Motor neuron (in vitro differentiated cells): ENCODE measurements at regions not wholly inside any gene's neighbourhood (a gene's known extent, or its start where the extent isn't known, plus 50 kb on each side); places are given as distances from the start of the nearest gene placed in this dataset.
A peak's percentile ranks its signal among the peaks of the same experiment; 100 is the strongest.

ENCODE experiments used
- ATAC-seq, 8 experiments: fragments of 200-7000 bp; cut with Tn5 transposase; replicated peaks in 6 of 8; 2 replicates each; pipeline ENCODE4 v1.8.0; 2021; ENCODE audit warnings: mild to moderate bottlenecking in 8 of 8, moderate library complexity in 8 of 8
- H3K27ac ChIP-seq, 2 donors: fragments of 250-450 bp; sonication (Bioruptor Pico); 2 replicates each; pipeline ENCODE4 v1.9.0; 2021; ENCODE audit warnings: antibody characterized with exemption in 2 of 2, mild to moderate bottlenecking in 2 of 2, moderate library complexity in 1 of 2
- H3K4me1 ChIP-seq, 2 donors: fragments of 250-450 bp; sonication (Bioruptor Pico); replicated peaks in 1 of 2; 2 replicates each; pipeline ENCODE4 v1.6.1; 2021; ENCODE audit warnings: antibody characterized with exemption in 2 of 2, mild to moderate bottlenecking in 2 of 2, moderate library complexity in 1 of 2
- H3K4me3 ChIP-seq, 5 donors: fragments of 250-450 bp; sonication (Bioruptor Pico); 2 replicates each; pipeline ENCODE4 v1.9.0; 2021; ENCODE audit warnings: antibody characterized with exemption in 5 of 5, mild to moderate bottlenecking in 5 of 5, moderate library complexity in 4 of 5
- WGBS, 10 experiments: fragments of 450-650 bp; shearing (Covaris generic); methylation state at CpG; one replicate each; pipeline ENCODE4 v1.0.0; 2022; 5-methylcytosine and 5-hydroxymethylcytosine counted together
- in situ Hi-C, 9 experiments: fragments of 400-800 bp; cut with MboI; loops; one replicate each; pipeline ENCODE4 v1.15.0; 2021; ENCODE audit warnings: low sequenced_read_pairs in 9 of 9, low pct_unique_long_range_greater_than_20kb in 2 of 9; ENCODE audit not compliant: unreplicated experiment in 9 of 9

DNA sequence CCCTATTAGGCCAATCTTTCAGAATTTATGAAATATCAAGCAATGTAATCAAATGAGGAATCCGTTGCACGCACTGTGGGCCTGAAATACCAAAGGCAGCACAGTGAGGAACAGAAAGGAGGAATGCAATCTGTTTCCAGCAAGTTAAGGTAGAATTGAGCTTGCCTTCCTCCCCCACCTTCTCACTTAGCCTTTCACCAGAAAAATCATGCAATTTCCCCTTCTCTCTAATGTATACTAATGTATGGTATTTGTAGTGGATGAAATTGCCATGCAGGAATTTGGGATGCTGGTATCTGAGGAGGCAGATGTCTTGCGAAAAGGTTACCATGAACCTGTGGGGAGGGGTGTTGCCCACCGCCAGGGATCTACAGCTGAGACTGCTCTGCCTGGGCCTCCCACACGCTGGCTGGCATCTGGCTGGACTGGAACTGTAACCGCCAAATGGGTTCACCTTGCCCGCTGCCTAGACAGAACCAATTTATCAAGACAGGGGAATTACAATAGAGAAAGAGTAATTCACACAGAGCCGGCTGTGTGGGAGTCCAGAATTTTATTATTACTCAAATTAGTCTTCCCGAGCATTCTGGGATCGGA is 222.4 kb upstream of the MYLIP start:
- in situ Hi-C loops: no loop called here
- no peak for ATAC-seq
- no peak overlapping the region for H3K27ac ChIP-seq
- 65 to 100% (median 90%) methylated on average over 2 to 10 of the region's 10 CpGs; no CpG with 5 or more reads in 1 of the 10 experiments for WGBS, 10 experiments
- H3K4me1 ChIP-seq: peaks cover 15 to 24% of the 10 kb centered on the region in 2 donors
- H3K4me3 ChIP-seq: no peak overlapping the region

- WGBS, 10 experiments: 0 to 100% (median 70%) methylated on average over 1 to 8 of the region's 8 CpGs; no CpG with 5 or more reads in 2 of the 10 experiments
- Histone ChIP-seq H3K4me3 (no peak overlapping the region), H3K27ac (no peak overlapping the region), H3K4me1 (peaks cover 15 to 24% of the 10 kb centered on the region in 2 donors)
- peak in 3 of 8 experiments; percentile 32 to 44 (median 42) for ATAC-seq
- in situ Hi-C loops: no loop called here
Measured at GRCh38 chr6:15905488-15906419, 223.1 kb upstream of the MYLIP start.

DNA sequence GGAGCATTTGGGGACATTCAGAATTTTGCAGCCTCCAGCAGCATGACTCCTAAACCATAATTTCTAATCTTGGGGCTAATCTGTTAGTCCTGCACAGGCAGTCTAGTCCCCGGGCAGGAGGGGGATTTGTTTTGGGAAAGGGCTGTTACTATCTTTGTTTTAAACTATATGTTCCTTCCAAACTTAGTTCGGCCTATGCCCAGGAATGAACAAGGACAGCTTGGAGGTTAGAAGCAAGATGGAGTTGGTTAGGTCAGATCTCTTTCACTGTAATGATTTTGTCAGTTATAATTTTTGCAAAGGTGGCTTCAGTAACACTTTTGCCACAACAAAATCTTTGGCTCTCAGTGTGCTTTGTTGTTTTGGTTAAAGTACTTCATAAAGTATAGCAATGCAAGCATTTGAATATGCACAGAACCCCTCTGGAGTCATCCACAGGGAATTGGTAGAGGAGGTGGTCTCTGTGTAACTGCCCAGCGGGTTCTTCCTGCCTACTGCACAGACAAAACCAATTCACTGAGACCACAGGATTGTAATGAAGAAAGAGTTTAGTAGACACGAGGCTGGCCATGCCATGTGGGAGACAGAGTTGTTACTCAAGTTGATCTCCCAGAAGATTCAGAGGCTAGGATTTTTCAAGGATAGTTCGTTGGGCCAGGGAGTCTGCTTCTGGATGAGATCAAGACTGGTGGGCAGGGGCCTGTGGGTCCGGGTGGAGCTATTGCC is 224.1 kb upstream of the MYLIP start:
- in situ Hi-C loops: no loop called here
- ATAC-seq: no peak
- Histone ChIP-seq H3K27ac (no peak overlapping the region), H3K4me3 (no peak overlapping the region), H3K4me1 (peaks cover 15 to 24% of the 10 kb centered on the region in 2 donors)
- 39 to 100% (median 57%) methylated on average over 1 to 6 of the region's 6 CpGs for WGBS, 10 experiments

GRCh38 chr6:15901141-15902115 is 227.5 kb upstream of the MYLIP start:
- peak in 3 of 8 experiments; percentile 64 to 69 (median 66) for ATAC-seq
- in situ Hi-C loops: no loop called here
- Histone ChIP-seq H3K27ac (no peak overlapping the region), H3K4me1 (peaks cover 7 to 10% of the 10 kb centered on the region in 2 donors), H3K4me3 (no peak overlapping the region)
- 31 to 86% (median 72%) methylated on average over 1 to 11 of the region's 13 CpGs; no CpG with 5 or more reads in 2 of the 10 experiments for WGBS, 10 experiments

- Histone ChIP-seq H3K27ac (no peak overlapping the region), H3K4me1 (no peaks in the 10 kb centered on the region), H3K4me3 (no peak overlapping the region)
- ATAC-seq: no peak
- WGBS, 10 experiments: 0% methylated on average over 1 of the region's 1 CpG; no CpG with 5 or more reads in 5 of the 10 experiments
- in situ Hi-C loops: loop anchor here in 1 of 9 experiments (25.0 kb wide), 1 partner anchor 136 kb away; no protein-coding TSS in a partner anchor
Measured at GRCh38 chr6:15898693-15899092, 230.2 kb upstream of the MYLIP start.

- Histone ChIP-seq H3K4me3 (no peak overlapping the region), H3K4me1 (no peaks in the 10 kb centered on the region), H3K27ac (no peak overlapping the region)
- peak in 3 of 8 experiments; percentile 16 to 34 (median 31) for ATAC-seq
- in situ Hi-C loops: loop anchor here in 1 of 9 experiments (25.0 kb wide), 1 partner anchor 135 kb away; no protein-coding TSS in a partner anchor
- WGBS, 10 experiments: 8 to 90% (median 63%) methylated on average over 1 to 7 of the region's 8 CpGs
Measured at GRCh38 chr6:15897063-15897876, 231.6 kb upstream of the MYLIP start.

GRCh38 chr6:15894973-15895725 is 232.3 kb upstream of the DTNBP1 start:
- peak in 2 of 8 experiments; percentile 3 to 11 for ATAC-seq
- no peaks in the 10 kb centered on the region for H3K4me1 ChIP-seq
- no peak overlapping the region for H3K4me3 ChIP-seq
- no peak overlapping the region for H3K27ac ChIP-seq
- in situ Hi-C loops: loop anchor here in 1 of 9 experiments (25.0 kb wide), 1 partner anchor 133 kb away; no protein-coding TSS in a partner anchor
- 33 to 100% (median 71%) methylated on average over 1 to 4 of the region's 4 CpGs; no CpG with 5 or more reads in 1 of the 10 experiments for WGBS, 10 experiments

GRCh38 chr6:15893556-15894253 is 230.9 kb upstream of the DTNBP1 start:
- WGBS, 10 experiments: 42 to 91% (median 63%) methylated on average over 2 to 5 of the region's 5 CpGs
- Histone ChIP-seq H3K4me1 (no peaks in the 10 kb centered on the region), H3K27ac (no peak overlapping the region), H3K4me3 (no peak overlapping the region)
- no peak for ATAC-seq
- in situ Hi-C loops: loop anchor here in 1 of 9 experiments (25.0 kb wide), 1 partner anchor 131 kb away; no protein-coding TSS in a partner anchor

DNA sequence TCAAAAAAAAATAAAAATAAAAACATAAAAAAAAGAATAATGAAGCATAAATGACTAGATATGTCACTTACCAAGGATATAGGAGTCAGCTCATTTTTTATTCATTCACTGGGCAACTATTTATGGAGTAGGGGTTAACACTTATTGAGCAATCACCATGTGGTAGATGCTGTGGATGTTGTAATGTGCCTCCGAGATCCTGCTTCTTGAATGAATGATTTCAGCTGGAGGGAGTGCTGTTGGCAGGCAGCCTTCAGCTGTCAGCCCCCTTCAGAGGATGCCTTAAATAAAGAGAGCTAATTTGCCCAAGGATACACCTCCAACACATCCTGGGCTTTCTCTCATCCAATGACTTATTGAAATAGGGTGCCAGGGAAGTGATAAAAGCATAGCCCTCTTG is 229.5 kb upstream of the DTNBP1 start:
- WGBS, 10 experiments: 29 to 100% (median 82%) methylated on average over 1 of the region's 1 CpG; no CpG with 5 or more reads in 6 of the 10 experiments
- Histone ChIP-seq H3K27ac (no peak overlapping the region), H3K4me1 (no peaks in the 10 kb centered on the region), H3K4me3 (no peak overlapping the region)
- in situ Hi-C loops: loop anchor here in 1 of 9 experiments (25.0 kb wide), 1 partner anchor 130 kb away; no protein-coding TSS in a partner anchor
- no peak for ATAC-seq
